ENCODE measurements at regions not wholly inside any gene's neighbourhood (a gene's known extent, or its start where the extent isn't known, plus 50 kb on each side); places are given as distances from the start of the nearest gene placed in this dataset.

GRCh38 chr16:52958951-52959350, 93.7 kb downstream of the CHD9NB start:
- no peak for DNase-seq (ENCODE audit: extremely low spot score)
- intact Hi-C loops (cut with DNase I): no loop called here
- no peaks in the 10 kb centered on the region for H3K9me3 ChIP-seq
- H3K36me3 ChIP-seq: no peaks in the 10 kb centered on the region
- H3K27me3 ChIP-seq: no peaks in the 10 kb centered on the region
- no peaks in the 10 kb centered on the region for H3K4me1 ChIP-seq
- TF ChIP-seq POLR2A (IDR thresholded peaks at IDR 0.05; ENCODE audit: low read depth): no peak
- TF ChIP-seq POLR2AphosphoS5 (IDR thresholded peaks at IDR 0.05): no peak
- TF ChIP-seq EP300 (IDR thresholded peaks at IDR 0.05): no peak
- TF ChIP-seq, protein P1, sequence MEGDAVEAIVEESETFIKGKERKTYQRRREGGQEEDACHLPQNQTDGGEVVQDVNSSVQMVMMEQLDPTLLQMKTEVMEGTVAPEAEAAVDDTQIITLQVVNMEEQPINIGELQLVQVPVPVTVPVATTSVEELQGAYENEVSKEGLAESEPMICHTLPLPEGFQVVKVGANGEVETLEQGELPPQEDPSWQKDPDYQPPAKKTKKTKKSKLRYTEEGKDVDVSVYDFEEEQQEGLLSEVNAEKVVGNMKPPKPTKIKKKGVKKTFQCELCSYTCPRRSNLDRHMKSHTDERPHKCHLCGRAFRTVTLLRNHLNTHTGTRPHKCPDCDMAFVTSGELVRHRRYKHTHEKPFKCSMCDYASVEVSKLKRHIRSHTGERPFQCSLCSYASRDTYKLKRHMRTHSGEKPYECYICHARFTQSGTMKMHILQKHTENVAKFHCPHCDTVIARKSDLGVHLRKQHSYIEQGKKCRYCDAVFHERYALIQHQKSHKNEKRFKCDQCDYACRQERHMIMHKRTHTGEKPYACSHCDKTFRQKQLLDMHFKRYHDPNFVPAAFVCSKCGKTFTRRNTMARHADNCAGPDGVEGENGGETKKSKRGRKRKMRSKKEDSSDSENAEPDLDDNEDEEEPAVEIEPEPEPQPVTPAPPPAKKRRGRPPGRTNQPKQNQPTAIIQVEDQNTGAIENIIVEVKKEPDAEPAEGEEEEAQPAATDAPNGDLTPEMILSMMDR (IDR thresholded peaks at IDR 0.05): no peak
- WGBS: 100% methylated on average over 1 of the region's 1 CpG
- H3K27ac ChIP-seq (replicated peaks in 1 of 4): no peak overlapping the region
- H3K4me3 ChIP-seq: no peak overlapping the region

DNA sequence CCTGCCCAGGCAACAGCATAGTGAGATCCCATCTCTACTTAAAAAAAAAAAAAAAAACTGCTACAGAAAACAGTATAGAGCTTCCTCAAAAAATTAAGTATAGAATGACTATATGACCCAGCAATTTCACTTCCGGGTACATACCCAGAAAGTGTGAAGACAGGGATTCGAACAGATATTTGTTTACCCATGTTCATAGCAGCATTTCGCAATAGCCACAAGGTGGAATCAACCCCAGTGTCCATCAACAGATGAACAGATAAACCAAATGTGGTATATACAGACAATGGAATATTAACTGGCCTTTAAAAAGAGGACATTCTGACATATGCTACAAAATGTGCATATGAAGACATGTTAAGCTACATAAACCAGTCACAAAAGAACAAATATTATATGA, 95.5 kb downstream of the CHD9NB start:
- Histone ChIP-seq H3K4me1 (no peaks in the 10 kb centered on the region), H3K9me3 (no peaks in the 10 kb centered on the region), H3K4me3 (no peak overlapping the region), H3K27me3 (no peaks in the 10 kb centered on the region), H3K36me3 (no peaks in the 10 kb centered on the region), H3K27ac (replicated peaks in 1 of 4) (no peak overlapping the region)
- no peak for DNase-seq (ENCODE audit: extremely low spot score)
- 91% methylated on average over 3 of the region's 3 CpGs for WGBS
- intact Hi-C loops (cut with DNase I): no loop called here
- no peak for TF ChIP-seq POLR2A (IDR thresholded peaks at IDR 0.05; ENCODE audit: low read depth)
- TF ChIP-seq, protein P1 (IDR thresholded peaks at IDR 0.05): no peak
- TF ChIP-seq EP300 (IDR thresholded peaks at IDR 0.05): no peak
- TF ChIP-seq POLR2AphosphoS5 (IDR thresholded peaks at IDR 0.05): no peak

DNA sequence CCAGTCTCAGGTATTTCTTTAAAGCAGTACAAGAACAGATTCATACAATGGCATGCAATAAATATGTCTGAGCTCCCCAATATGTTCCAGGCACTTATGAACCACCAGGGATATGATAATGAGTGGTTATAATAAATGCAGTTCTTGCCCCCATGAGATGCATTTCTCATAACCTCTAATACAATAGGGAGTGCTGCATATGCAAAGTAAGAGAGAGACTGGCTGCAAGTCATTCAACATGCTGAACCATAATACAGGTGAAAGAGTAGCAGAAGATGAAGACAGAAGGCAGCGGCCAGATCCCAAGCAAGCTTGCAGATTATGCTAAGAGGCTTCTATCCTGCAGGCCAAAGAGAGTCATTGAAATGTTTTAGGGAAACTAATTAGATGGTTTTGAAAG, 96.7 kb downstream of the CHD9NB start:
- Histone ChIP-seq H3K27me3 (no peaks in the 10 kb centered on the region), H3K9me3 (no peaks in the 10 kb centered on the region), H3K4me3 (no peak overlapping the region), H3K27ac (replicated peaks in 1 of 4) (no peak overlapping the region), H3K36me3 (no peaks in the 10 kb centered on the region), H3K4me1 (no peaks in the 10 kb centered on the region)
- DNase-seq (ENCODE audit: extremely low spot score): no peak
- TF ChIP-seq POLR2A (IDR thresholded peaks at IDR 0.05; ENCODE audit: low read depth): no peak
- no peak for TF ChIP-seq EP300 (IDR thresholded peaks at IDR 0.05)
- TF ChIP-seq, protein P1 (IDR thresholded peaks at IDR 0.05): no peak
- TF ChIP-seq POLR2AphosphoS5 (IDR thresholded peaks at IDR 0.05): no peak
- intact Hi-C loops (cut with DNase I): no loop called here
- WGBS: 94% methylated on average over 1 of the region's 1 CpG

DNA sequence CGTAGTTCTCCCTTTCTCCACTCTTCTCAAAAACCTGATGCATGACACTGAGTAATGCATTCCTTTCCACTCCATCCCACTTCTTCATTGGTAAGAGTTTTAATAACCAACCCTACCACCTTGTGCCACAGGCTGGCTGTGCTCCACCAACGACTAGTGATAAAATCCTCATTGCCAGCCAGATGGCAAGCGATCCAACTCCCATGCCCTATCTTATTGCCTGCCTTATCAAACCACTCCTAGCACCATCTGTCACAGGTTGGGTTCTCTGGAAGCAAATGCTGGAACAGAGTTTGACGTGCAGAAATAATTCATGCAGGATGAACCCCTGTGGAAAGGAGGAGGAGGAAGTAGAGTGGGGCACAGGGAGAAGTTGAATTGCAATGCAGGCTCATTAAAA, 99.5 kb downstream of the CHD9NB start:
- H3K36me3 ChIP-seq: no peaks in the 10 kb centered on the region
- H3K27me3 ChIP-seq: no peaks in the 10 kb centered on the region
- H3K27ac ChIP-seq (replicated peaks in 1 of 4): no peak overlapping the region
- no peak overlapping the region for H3K4me3 ChIP-seq
- TF ChIP-seq POLR2A (IDR thresholded peaks at IDR 0.05; ENCODE audit: low read depth) (no peak), POLR2AphosphoS5 (IDR thresholded peaks at IDR 0.05) (no peak), EP300 (IDR thresholded peaks at IDR 0.05) (no peak)
- TF ChIP-seq, protein P1 (IDR thresholded peaks at IDR 0.05): no peak
- H3K4me1 ChIP-seq: no peaks in the 10 kb centered on the region
- intact Hi-C loops (cut with DNase I): no loop called here
- WGBS: 77% methylated on average over 4 of the region's 4 CpGs
- no peaks in the 10 kb centered on the region for H3K9me3 ChIP-seq
- DNase-seq (ENCODE audit: extremely low spot score): no peak

DNA sequence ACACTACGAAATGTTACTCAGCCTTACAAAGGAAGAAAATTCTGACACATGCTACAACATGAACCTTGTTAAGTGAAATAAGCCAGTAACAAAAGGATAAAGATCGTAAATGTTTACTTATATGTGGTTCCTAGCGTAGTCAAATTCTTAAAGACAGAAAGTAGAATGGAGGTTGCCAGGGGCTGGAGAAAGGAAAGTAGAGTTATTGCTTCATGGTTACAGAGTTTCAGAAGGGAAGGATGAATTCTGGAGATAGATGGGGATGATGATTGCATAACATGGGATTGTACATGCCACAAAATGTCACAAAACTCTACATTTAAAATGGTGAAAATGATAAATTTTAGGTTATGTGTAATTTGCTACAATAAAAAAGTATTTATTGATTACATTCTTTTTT, 103.8 kb downstream of the CHD9NB start:
- 67% methylated on average over 3 of the region's 3 CpGs for WGBS
- intact Hi-C loops (cut with DNase I): no loop called here
- Histone ChIP-seq H3K27me3 (no peaks in the 10 kb centered on the region), H3K4me1 (no peaks in the 10 kb centered on the region), H3K9me3 (peaks cover 0 to 8% (median 6%) of the 10 kb centered on the region in 4 donors), H3K36me3 (no peaks in the 10 kb centered on the region), H3K27ac (replicated peaks in 1 of 4) (no peak overlapping the region), H3K4me3 (no peak overlapping the region)
- DNase-seq (ENCODE audit: extremely low spot score): no peak
- no peak for TF ChIP-seq POLR2A (IDR thresholded peaks at IDR 0.05; ENCODE audit: low read depth)
